ENCODE measurements at regions not wholly inside any gene's neighbourhood (a gene's known extent, or its start where the extent isn't known, plus 50 kb on each side); places are given as distances from the start of the nearest gene placed in this dataset.

- no peaks in the 10 kb centered on the region for H3K4me1 ChIP-seq (ENCODE audit: control insufficient read depth, low read depth, low read length)
- H3K36me3 ChIP-seq (ENCODE audit: control insufficient read depth, low read depth, low read length) = no peaks in the 10 kb centered on the region
- H3K9me3 ChIP-seq (ENCODE audit: control insufficient read depth, low read depth, low read length) = no peaks in the 10 kb centered on the region
- H3K27ac ChIP-seq (ENCODE audit: low read length) = no peak overlapping the region
- no peaks in the 10 kb centered on the region for H3K27me3 ChIP-seq (ENCODE audit: control insufficient read depth, insufficient read depth, low read length)
- no peak overlapping the region for H3K9ac ChIP-seq (ENCODE audit: low read length)
- H3K4me3 ChIP-seq (ENCODE audit: low read length) = no peak overlapping the region
These were observed 525.5 kb downstream of the IRS1 start for GRCh38 chr2:226274143-226274542.

- H3K4me3 ChIP-seq (ENCODE audit: low read length) = no peak overlapping the region
- no peaks in the 10 kb centered on the region for H3K9me3 ChIP-seq (ENCODE audit: control insufficient read depth, low read depth, low read length)
- no peak overlapping the region for H3K9ac ChIP-seq (ENCODE audit: low read length)
- no peaks in the 10 kb centered on the region for H3K4me1 ChIP-seq (ENCODE audit: control insufficient read depth, low read depth, low read length)
- no peak overlapping the region for H3K27ac ChIP-seq (ENCODE audit: low read length)
- H3K27me3 ChIP-seq (ENCODE audit: control insufficient read depth, insufficient read depth, low read length) = no peaks in the 10 kb centered on the region
- H3K36me3 ChIP-seq (ENCODE audit: control insufficient read depth, low read depth, low read length) = no peaks in the 10 kb centered on the region
These were observed 526.2 kb downstream of the IRS1 start for GRCh38 chr2:226273440-226273839.

GRCh38 chr2:226272435-226272834 lies 527.2 kb downstream of the IRS1 start:
- Histone ChIP-seq H3K27me3 (ENCODE audit: control insufficient read depth, insufficient read depth, low read length) (no peaks in the 10 kb centered on the region), H3K9ac (ENCODE audit: low read length) (no peak overlapping the region), H3K4me3 (ENCODE audit: low read length) (no peak overlapping the region)

GRCh38 chr2:226270285-226271058 lies 529.1 kb downstream of the IRS1 start:
- H3K36me3 ChIP-seq (ENCODE audit: control insufficient read depth, low read depth, low read length) = no peaks in the 10 kb centered on the region
- H3K9me3 ChIP-seq (ENCODE audit: control insufficient read depth, low read depth, low read length) = no peaks in the 10 kb centered on the region
- H3K27me3 ChIP-seq (ENCODE audit: control insufficient read depth, insufficient read depth, low read length) = no peaks in the 10 kb centered on the region
- H3K9ac ChIP-seq (ENCODE audit: low read length) = no peak overlapping the region
- no peak overlapping the region for H3K27ac ChIP-seq (ENCODE audit: low read length)
- no peaks in the 10 kb centered on the region for H3K4me1 ChIP-seq (ENCODE audit: control insufficient read depth, low read depth, low read length)
- no peak overlapping the region for H3K4me3 ChIP-seq (ENCODE audit: low read length)

More at GRCh38 chr2:226272435-226272834, 527.2 kb downstream of the IRS1 start:
- Histone ChIP-seq H3K27ac (ENCODE audit: low read length) (no peak overlapping the region), H3K9me3 (ENCODE audit: control insufficient read depth, low read depth, low read length) (no peaks in the 10 kb centered on the region), H3K36me3 (ENCODE audit: control insufficient read depth, low read depth, low read length) (no peaks in the 10 kb centered on the region), H3K4me1 (ENCODE audit: control insufficient read depth, low read depth, low read length) (no peaks in the 10 kb centered on the region)

- Histone ChIP-seq H3K9ac (ENCODE audit: low read length) (no peak overlapping the region), H3K27me3 (ENCODE audit: control insufficient read depth, insufficient read depth, low read length) (no peaks in the 10 kb centered on the region), H3K4me1 (ENCODE audit: control insufficient read depth, low read depth, low read length) (no peaks in the 10 kb centered on the region), H3K36me3 (ENCODE audit: control insufficient read depth, low read depth, low read length) (no peaks in the 10 kb centered on the region), H3K4me3 (ENCODE audit: low read length) (no peak overlapping the region), H3K27ac (ENCODE audit: low read length) (no peak overlapping the region), H3K9me3 (ENCODE audit: control insufficient read depth, low read depth, low read length) (no peaks in the 10 kb centered on the region)
These were observed 531.9 kb downstream of the IRS1 start for GRCh38 chr2:226267516-226268289.

GRCh38 chr2:226256709-226257376 lies 542.8 kb downstream of the IRS1 start:
- no peaks in the 10 kb centered on the region for H3K27me3 ChIP-seq (ENCODE audit: control insufficient read depth, insufficient read depth, low read length)
- H3K36me3 ChIP-seq (ENCODE audit: control insufficient read depth, low read depth, low read length) = no peaks in the 10 kb centered on the region
- no peaks in the 10 kb centered on the region for H3K4me1 ChIP-seq (ENCODE audit: control insufficient read depth, low read depth, low read length)
- no peak overlapping the region for H3K27ac ChIP-seq (ENCODE audit: low read length)
- H3K9ac ChIP-seq (ENCODE audit: low read length) = no peak overlapping the region
- no peak overlapping the region for H3K4me3 ChIP-seq (ENCODE audit: low read length)
- no peaks in the 10 kb centered on the region for H3K9me3 ChIP-seq (ENCODE audit: control insufficient read depth, low read depth, low read length)

- no peak overlapping the region for H3K4me3 ChIP-seq (ENCODE audit: low read length)
- no peak overlapping the region for H3K9ac ChIP-seq (ENCODE audit: low read length)
- no peak overlapping the region for H3K27ac ChIP-seq (ENCODE audit: low read length)
- no peaks in the 10 kb centered on the region for H3K9me3 ChIP-seq (ENCODE audit: control insufficient read depth, low read depth, low read length)
- no peaks in the 10 kb centered on the region for H3K4me1 ChIP-seq (ENCODE audit: control insufficient read depth, low read depth, low read length)
- H3K27me3 ChIP-seq (ENCODE audit: control insufficient read depth, insufficient read depth, low read length) = no peaks in the 10 kb centered on the region
- no peaks in the 10 kb centered on the region for H3K36me3 ChIP-seq (ENCODE audit: control insufficient read depth, low read depth, low read length)
These were observed 543.4 kb downstream of the IRS1 start for GRCh38 chr2:226256237-226256636.

GRCh38 chr2:226251661-226252060 lies 548.0 kb downstream of the IRS1 start:
- Histone ChIP-seq H3K27ac (ENCODE audit: low read length) (no peak overlapping the region), H3K27me3 (ENCODE audit: control insufficient read depth, insufficient read depth, low read length) (no peaks in the 10 kb centered on the region), H3K9ac (ENCODE audit: low read length) (no peak overlapping the region), H3K36me3 (ENCODE audit: control insufficient read depth, low read depth, low read length) (no peaks in the 10 kb centered on the region), H3K4me1 (ENCODE audit: control insufficient read depth, low read depth, low read length) (no peaks in the 10 kb centered on the region), H3K4me3 (ENCODE audit: low read length) (no peak overlapping the region), H3K9me3 (ENCODE audit: control insufficient read depth, low read depth, low read length) (no peaks in the 10 kb centered on the region)

GRCh38 chr2:226247289-226248275 lies 552.0 kb downstream of the IRS1 start:
- H3K9ac ChIP-seq (ENCODE audit: low read length) = no peak overlapping the region
- H3K27ac ChIP-seq (ENCODE audit: low read length) = no peak overlapping the region
- H3K36me3 ChIP-seq (ENCODE audit: control insufficient read depth, low read depth, low read length) = no peaks in the 10 kb centered on the region
- no peak overlapping the region for H3K4me3 ChIP-seq (ENCODE audit: low read length)
- no peaks in the 10 kb centered on the region for H3K4me1 ChIP-seq (ENCODE audit: control insufficient read depth, low read depth, low read length)
- no peaks in the 10 kb centered on the region for H3K27me3 ChIP-seq (ENCODE audit: control insufficient read depth, insufficient read depth, low read length)
- no peaks in the 10 kb centered on the region for H3K9me3 ChIP-seq (ENCODE audit: control insufficient read depth, low read depth, low read length)

GRCh38 chr2:226234187-226234586 lies 565.4 kb downstream of the IRS1 start:
- Histone ChIP-seq H3K9ac (ENCODE audit: low read length) (no peak overlapping the region), H3K4me3 (ENCODE audit: low read length) (no peak overlapping the region), H3K27me3 (ENCODE audit: control insufficient read depth, insufficient read depth, low read length) (no peaks in the 10 kb centered on the region), H3K36me3 (ENCODE audit: control insufficient read depth, low read depth, low read length) (no peaks in the 10 kb centered on the region), H3K9me3 (ENCODE audit: control insufficient read depth, low read depth, low read length) (no peaks in the 10 kb centered on the region), H3K4me1 (ENCODE audit: control insufficient read depth, low read depth, low read length) (no peaks in the 10 kb centered on the region), H3K27ac (ENCODE audit: low read length) (no peak overlapping the region)

- no peak overlapping the region for H3K4me3 ChIP-seq (ENCODE audit: low read length)
- no peaks in the 10 kb centered on the region for H3K9me3 ChIP-seq (ENCODE audit: control insufficient read depth, low read depth, low read length)
- no peak overlapping the region for H3K27ac ChIP-seq (ENCODE audit: low read length)
- no peaks in the 10 kb centered on the region for H3K4me1 ChIP-seq (ENCODE audit: control insufficient read depth, low read depth, low read length)
- no peaks in the 10 kb centered on the region for H3K27me3 ChIP-seq (ENCODE audit: control insufficient read depth, insufficient read depth, low read length)
- H3K36me3 ChIP-seq (ENCODE audit: control insufficient read depth, low read depth, low read length) = no peaks in the 10 kb centered on the region
- H3K9ac ChIP-seq (ENCODE audit: low read length) = no peak overlapping the region
These were observed 566.2 kb downstream of the IRS1 start for GRCh38 chr2:226233388-226233787.
